Thyroid gland (tissue), 4 donors: ENCODE measurements at regions not wholly inside any gene's neighbourhood (a gene's known extent, or its start where the extent isn't known, plus 50 kb on each side); places are given as distances from the start of the nearest gene placed in this dataset.
"Not testable (repeated sequence)": the region's sequence is repeated elsewhere in the genome, so short reads cannot be mapped to it uniquely, and the experiment has no call there.

Source experiments
- DNase-seq, 2 donors: peaks; one replicate each; pipeline ENCODE4 v3.0.0-alpha.2; 2019
- H3K27ac ChIP-seq, 3 donors: fragments of 200-600 bp; sonication (generic); 1 replicate in 2 of 3; 2 replicates in 1 of 3; pipeline ENCODE4 v1.5.1; 2016 to 2019; ENCODE audit warnings: mild to moderate bottlenecking in 1 of 3, moderate library complexity in 1 of 3
- H3K27me3 ChIP-seq: fragments of 200-600 bp; sonication (generic); one replicate; pipeline ENCODE4 v1.5.1; 2019
- H3K36me3 ChIP-seq, 2 donors: fragments of 200-600 bp; sonication (generic); one replicate each; pipeline ENCODE4 v1.5.1; 2016 to 2019
- H3K4me1 ChIP-seq, 2 donors: fragments of 200-600 bp; sonication (generic); one replicate each; pipeline ENCODE4 v1.5.1; 2017 to 2019
- H3K4me3 ChIP-seq, 3 donors: fragments of 200-600 bp; sonication (generic); replicated peaks in 1 of 3; 1 replicate in 2 of 3; 2 replicates in 1 of 3; pipeline ENCODE4 v1.5.1; 2016; ENCODE audit warnings: mild to moderate bottlenecking in 1 of 3
- H3K9me3 ChIP-seq: fragments of 200-600 bp; sonication (generic); one replicate; pipeline ENCODE4 v1.5.1; 2017
- POLR2A ChIP-seq, 2 donors: fragments of 450-650 bp; IDR thresholded peaks; one replicate each; pipeline ENCODE4 v1.6.1; 2017; ENCODE audit warnings: antibody characterized with exemption in 2 of 2, mild to moderate bottlenecking in 2 of 2, moderate library complexity in 1 of 2
- WGBS, 2 donors: methylation state at CpG; one replicate each; pipeline ENCODE4 v1.1.5; 2017; 5-methylcytosine and 5-hydroxymethylcytosine counted together
- intact Hi-C: fragments of 100-400 bp; cut with DNase I; formaldehyde crosslinking; loops from one replicate; pipeline ENCODE4 v1.15.1; 2023
- TF ChIP-seq, protein P1 (sequence below), 6 experiments: fragments of 200-600 bp in 3 of 6; fragments of 450-650 bp in 3 of 6; sonication (generic) in 3 of 6; IDR thresholded peaks; one replicate each; pipeline ENCODE4 v1.5.1; 2016 to 2019; ENCODE audit warnings: antibody characterized with exemption in 6 of 6, mild to moderate bottlenecking in 2 of 6, inconsistent platforms in 1 of 6, moderate library complexity in 1 of 6

DNA sequence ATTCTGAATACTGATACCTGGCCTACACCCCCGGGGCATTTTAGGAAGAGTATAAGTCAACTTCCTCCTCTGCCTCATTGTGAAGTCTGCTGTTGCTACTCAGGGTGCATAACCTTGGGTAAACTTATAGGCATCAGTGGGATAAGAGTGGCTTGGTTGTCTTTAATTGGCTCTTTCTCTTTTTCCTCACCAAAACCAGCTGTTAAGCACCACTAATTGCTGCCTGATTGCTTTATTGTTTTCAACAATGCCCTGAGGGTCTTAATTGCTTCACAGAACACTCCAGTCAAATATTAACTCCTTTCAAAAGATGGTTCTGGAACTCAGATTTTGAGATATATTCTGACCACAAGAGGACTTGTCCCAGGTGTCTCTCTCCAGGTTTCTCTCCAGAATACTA is 337.0 kb upstream of the MAGEB16 start:
- Histone ChIP-seq H3K27ac (no peak overlapping the region), H3K4me3 (no peak overlapping the region), H3K36me3 (no peaks in the 10 kb centered on the region), H3K9me3 (no peaks in the 10 kb centered on the region), H3K4me1 (no peaks in the 10 kb centered on the region), H3K27me3 (no peaks in the 10 kb centered on the region)
- 80 to 88% methylated on average over 1 of the region's 1 CpG for WGBS, 2 donors
- TF ChIP-seq, protein P1, sequence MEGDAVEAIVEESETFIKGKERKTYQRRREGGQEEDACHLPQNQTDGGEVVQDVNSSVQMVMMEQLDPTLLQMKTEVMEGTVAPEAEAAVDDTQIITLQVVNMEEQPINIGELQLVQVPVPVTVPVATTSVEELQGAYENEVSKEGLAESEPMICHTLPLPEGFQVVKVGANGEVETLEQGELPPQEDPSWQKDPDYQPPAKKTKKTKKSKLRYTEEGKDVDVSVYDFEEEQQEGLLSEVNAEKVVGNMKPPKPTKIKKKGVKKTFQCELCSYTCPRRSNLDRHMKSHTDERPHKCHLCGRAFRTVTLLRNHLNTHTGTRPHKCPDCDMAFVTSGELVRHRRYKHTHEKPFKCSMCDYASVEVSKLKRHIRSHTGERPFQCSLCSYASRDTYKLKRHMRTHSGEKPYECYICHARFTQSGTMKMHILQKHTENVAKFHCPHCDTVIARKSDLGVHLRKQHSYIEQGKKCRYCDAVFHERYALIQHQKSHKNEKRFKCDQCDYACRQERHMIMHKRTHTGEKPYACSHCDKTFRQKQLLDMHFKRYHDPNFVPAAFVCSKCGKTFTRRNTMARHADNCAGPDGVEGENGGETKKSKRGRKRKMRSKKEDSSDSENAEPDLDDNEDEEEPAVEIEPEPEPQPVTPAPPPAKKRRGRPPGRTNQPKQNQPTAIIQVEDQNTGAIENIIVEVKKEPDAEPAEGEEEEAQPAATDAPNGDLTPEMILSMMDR (IDR thresholded peaks at IDR 0.05) = no peak
- no peak for DNase-seq
- intact Hi-C loops = no loop called here

DNA sequence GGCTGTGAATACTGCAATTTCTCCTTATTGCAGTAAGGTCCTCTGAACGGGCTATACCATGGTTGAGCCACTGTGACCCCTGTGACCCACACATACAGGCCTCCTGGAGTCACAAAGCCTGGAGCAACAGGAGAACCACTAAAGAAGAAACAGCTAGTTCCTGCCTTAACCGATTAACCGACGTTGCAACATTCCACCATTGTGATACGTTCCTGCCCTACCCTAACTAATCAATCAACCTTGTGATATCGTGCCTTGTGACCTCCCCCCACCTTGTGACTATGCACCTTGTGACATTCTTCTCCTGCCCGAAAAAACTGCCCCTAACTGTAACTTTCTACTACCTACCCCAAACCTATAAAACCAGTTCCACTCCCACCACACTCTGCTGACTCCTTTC is 301.5 kb upstream of the MAGEB16 start:
- H3K9me3 ChIP-seq, H3K27me3 ChIP-seq, DNase-seq, H3K36me3 ChIP-seq, intact Hi-C loops, H3K4me3 ChIP-seq, H3K27ac ChIP-seq, H3K4me1 ChIP-seq: not testable (repeated sequence)
- 86 to 87% methylated on average over 7 of the region's 7 CpGs for WGBS, 2 donors

DNA sequence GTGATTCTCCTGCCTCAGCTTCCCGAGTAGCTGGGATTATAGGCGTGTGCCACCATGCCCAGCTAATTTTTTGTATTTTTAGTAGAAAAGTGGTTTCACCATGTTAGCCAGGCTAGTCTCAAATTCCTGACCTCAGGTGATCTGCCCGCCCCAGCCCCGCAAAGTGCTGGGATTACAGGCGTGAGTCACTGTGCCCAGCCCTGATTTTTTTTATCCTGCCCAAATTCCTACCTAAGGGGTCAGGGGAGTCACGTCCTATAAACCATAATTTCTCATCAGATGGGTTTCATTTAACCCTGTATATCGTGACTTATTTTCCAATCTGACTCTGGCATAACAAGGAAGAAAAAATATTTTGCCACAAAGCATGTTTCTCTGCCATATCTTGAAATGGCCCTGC is 300.7 kb upstream of the MAGEB16 start:
- H3K27ac ChIP-seq, H3K9me3 ChIP-seq, H3K4me1 ChIP-seq, H3K36me3 ChIP-seq, H3K27me3 ChIP-seq, H3K4me3 ChIP-seq, DNase-seq, intact Hi-C loops: not testable (repeated sequence)
- 85 to 92% methylated on average over 7 of the region's 7 CpGs for WGBS, 2 donors

DNA sequence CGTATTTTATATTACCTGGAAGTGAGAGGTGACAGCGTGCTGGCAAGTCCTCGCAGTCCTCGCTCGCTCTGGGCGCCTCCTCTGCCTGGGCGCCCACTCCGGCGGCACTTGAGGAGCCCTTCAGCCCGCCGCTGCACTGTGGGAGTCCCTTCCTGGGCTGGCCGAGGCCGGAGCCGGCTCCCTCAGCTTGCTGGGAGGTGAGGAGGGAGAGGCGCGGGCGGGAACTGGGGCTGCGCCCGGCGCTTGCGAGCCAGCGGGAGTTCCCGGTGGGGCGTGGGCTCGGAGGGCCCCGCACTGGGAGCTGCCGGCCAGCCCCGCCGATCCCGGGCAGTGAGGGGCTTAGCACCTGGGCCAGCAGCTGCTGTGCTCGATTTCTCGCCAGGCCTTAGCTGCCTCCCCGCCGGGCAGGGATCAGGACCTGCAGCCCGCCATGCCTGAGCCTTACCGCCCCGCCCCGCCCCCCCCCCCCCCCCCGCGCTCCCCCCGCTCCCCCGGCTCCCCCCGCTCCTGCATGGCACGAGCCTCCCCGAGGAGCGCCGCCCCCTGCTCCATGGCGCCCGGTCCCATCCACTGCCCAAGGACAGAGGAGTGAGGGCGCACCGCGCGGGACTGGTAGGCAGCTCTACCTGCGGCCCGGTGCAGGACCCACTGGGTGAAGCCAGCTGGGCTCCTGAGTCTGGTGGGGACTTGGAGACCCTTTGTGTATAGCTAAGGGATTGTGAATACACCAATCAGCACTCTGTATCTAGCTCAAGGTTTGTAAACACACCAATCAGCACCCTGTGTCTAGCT is 298.9 kb upstream of the MAGEB16 start:
- intact Hi-C loops = no loop called here
- Histone ChIP-seq H3K4me3 (no peak overlapping the region), H3K27me3 (no peaks in the 10 kb centered on the region), H3K27ac (no peak overlapping the region), H3K36me3 (no peaks in the 10 kb centered on the region), H3K9me3 (no peaks in the 10 kb centered on the region), H3K4me1 (no peaks in the 10 kb centered on the region)
- TF ChIP-seq, protein P1 (IDR thresholded peaks at IDR 0.05) = no peak
- no peak for TF ChIP-seq POLR2A (IDR thresholded peaks at IDR 0.05)
- no peak for DNase-seq
- 97 to 99% methylated on average over 9 to 14 of the region's 55 CpGs for WGBS, 2 donors

DNA sequence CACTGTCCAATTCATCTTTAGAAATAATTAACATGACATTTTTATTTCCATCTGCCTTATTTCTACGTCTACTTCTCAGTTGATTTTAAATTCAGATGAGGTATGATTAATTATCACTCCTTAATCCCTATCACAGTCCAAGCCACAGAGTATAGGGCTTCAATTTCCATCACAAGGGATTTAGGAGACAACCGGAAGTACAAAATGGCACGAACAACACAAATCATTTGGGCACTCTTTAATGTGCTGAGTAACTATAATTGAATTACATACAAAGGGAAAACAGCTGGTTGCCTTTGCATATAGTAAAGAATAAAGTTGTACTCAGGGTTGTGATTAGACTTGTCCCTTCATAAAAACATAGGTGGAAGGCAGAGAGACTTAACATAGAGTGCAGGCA is 290.4 kb upstream of the MAGEB16 start:
- H3K4me3 ChIP-seq = no peak overlapping the region
- no peak overlapping the region for H3K27ac ChIP-seq
- H3K4me1 ChIP-seq = no peaks in the 10 kb centered on the region
- no peaks in the 10 kb centered on the region for H3K27me3 ChIP-seq
- H3K9me3 ChIP-seq = no peaks in the 10 kb centered on the region
- intact Hi-C loops = no loop called here
- no peak for DNase-seq
- no peaks in the 10 kb centered on the region for H3K36me3 ChIP-seq
- WGBS, 2 donors = 82 to 83% methylated on average over 3 of the region's 3 CpGs
- TF ChIP-seq, protein P1 (IDR thresholded peaks at IDR 0.05) = no peak
- no peak for TF ChIP-seq POLR2A (IDR thresholded peaks at IDR 0.05)

DNA sequence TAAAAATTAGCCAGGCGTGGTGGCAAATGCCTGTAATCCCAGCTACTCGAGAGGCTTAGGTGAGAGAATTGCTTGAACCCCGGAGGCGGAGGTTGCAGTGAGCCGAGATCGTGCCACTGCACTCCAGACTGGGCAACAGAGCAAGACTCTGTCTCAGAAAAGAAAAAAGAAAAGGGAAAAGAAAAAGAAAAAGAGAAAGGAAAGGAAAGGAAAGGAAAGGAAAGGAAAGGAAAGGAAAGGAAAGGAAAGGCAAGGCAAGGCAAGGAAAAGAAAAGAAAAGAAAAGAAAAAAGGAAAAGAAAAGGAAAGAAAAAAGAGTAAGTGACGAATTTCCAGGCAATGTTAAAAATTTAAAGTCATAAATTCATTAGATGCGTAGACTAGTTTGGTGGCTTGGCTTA is 250.1 kb upstream of the MAGEB16 start:
- H3K9me3 ChIP-seq, intact Hi-C loops, H3K27ac ChIP-seq, H3K4me1 ChIP-seq, H3K4me3 ChIP-seq, H3K36me3 ChIP-seq, H3K27me3 ChIP-seq, DNase-seq: not testable (repeated sequence)
- 93 to 95% methylated on average over 8 of the region's 8 CpGs for WGBS, 2 donors
